22Rv1 (cell line): ENCODE measurements at regions not wholly inside any gene's neighbourhood (a gene's known extent, or its start where the extent isn't known, plus 50 kb on each side); places are given as distances from the start of the nearest gene placed in this dataset.
"Not testable (repeated sequence)": the region's sequence is repeated elsewhere in the genome, so short reads cannot be mapped to it uniquely, and the experiment has no call there.

Source experiments
- H3K27ac ChIP-seq: fragments of 450-650 bp; 2 replicates; pipeline ENCODE4 v1.5.1; 2017
- ZFX ChIP-seq: fragments of 450-650 bp; IDR thresholded peaks from 2 replicates; pipeline ENCODE4 v1.6.1; 2017; ENCODE audit warnings: antibody characterized with exemption, borderline replicate concordance
- TF ChIP-seq, protein P1 (sequence below): fragments of 450-650 bp; IDR thresholded peaks from 2 replicates; pipeline ENCODE4 v1.5.1; 2017; ENCODE audit warnings: mild to moderate bottlenecking

DNA sequence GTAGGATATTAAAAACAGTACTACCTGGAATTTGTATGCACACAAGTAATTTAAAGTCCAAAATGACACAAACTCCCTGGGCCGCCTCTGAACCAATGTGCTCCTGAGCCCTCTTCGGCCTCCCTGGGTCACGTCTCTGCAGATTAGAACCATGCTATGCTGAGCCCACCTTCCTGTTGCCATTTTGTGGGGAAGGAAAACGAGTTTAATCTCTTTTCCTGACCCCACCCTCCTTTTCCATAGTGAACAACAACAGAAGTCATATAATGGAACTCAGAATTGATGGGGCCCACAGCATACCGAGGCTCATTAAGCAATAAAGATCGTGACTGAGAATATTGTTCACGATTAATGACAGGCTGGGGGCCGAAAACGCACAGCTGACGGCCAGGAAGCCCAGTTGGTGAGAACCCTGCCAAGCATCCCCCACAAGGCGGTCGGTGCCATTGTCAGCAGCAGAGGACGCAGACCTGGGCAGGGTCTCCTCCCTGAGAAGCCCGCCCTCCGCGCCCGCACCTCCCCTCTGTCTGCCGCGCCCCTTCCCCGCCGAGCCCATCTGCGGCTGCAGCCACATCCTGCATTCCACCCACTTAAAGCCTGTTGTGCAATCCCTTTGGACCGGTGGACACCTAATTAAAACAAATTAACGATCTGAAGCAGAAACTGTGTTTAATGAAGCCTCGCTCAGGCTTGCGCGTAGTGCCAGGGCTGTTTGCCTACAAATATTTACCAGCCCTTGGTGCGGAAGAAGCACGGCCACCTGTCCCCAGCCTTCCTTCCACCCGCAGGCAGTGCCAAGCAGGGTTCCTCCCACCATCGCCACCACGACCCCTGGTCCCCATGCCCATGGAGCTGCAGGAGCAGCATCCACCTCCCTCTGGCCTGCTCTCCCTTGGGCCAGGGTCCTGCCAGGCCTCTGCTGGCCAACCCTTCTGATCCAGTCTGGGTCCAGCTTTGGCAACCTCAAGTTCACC, 68.1 kb downstream of the DLL1 start:
- TF ChIP-seq, protein P1, sequence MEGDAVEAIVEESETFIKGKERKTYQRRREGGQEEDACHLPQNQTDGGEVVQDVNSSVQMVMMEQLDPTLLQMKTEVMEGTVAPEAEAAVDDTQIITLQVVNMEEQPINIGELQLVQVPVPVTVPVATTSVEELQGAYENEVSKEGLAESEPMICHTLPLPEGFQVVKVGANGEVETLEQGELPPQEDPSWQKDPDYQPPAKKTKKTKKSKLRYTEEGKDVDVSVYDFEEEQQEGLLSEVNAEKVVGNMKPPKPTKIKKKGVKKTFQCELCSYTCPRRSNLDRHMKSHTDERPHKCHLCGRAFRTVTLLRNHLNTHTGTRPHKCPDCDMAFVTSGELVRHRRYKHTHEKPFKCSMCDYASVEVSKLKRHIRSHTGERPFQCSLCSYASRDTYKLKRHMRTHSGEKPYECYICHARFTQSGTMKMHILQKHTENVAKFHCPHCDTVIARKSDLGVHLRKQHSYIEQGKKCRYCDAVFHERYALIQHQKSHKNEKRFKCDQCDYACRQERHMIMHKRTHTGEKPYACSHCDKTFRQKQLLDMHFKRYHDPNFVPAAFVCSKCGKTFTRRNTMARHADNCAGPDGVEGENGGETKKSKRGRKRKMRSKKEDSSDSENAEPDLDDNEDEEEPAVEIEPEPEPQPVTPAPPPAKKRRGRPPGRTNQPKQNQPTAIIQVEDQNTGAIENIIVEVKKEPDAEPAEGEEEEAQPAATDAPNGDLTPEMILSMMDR: no peak
- no peak for TF ChIP-seq ZFX
- no peak overlapping the region for H3K27ac ChIP-seq

DNA sequence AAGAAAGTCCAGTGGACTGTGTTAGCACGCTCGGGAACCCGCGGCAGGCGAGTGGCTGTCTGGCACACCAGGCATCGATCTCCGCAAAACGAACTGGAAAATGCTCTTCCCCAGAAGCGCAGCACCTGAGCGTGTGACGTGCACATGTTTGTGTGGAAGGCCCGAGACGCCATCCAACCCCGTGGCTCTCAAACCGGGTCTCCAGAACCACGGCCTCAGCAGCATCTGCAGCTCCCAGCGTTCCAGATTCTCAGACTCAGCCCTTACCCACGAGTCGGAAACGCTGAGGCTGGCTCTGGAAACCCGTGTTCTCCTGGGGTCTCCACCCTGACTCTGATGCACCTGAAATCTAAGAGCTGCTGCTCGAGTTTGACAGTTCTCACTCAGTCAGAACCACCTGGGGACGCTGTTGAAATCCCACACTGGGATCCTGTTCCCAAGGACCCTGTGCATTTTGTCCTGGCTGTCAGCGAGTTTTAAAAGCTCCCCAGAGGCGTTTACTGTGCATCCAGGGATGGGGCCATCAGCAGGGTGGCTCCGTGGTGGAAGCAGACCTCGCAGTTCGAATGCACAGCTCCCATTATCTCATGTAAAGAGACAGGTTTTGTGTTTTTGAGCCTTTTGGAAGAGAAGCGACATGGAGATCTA, 69.0 kb downstream of the DLL1 start:
- TF ChIP-seq ZFX: no peak
- TF ChIP-seq, protein P1: no peak

DNA sequence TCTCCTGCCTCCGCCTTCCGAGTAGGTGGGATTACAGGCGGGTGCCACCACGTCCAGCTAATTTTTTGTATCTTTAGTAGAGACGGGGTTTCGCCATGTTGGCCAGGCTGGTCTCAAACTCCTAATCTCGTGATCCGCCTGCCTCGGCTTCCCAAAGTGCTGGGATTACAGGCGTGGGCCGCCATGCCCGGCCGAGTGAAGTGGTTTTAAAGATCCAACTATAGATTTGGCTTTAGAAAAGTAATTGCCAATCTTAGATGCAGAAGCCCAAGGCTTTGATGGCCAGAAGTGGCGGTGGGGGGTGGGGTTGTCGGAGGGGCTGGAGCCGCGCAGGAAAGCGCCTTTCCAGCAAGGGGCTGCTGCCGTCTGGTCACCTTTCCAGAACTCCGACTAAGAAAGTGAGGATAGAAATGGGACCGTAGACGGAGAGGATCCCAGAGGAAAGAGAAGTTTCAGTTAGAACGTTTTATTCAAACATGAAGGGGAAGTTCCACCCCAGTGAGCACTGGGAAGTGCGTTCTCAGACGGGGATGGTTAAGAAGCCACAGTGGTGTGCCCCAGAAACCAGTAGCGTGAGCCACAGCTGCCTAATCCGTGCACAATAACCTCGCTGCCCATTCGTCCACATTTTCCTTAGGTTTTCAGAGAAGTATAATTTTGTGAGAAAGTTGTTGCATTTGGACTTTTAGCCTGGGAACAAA, 69.7 kb downstream of the DLL1 start:
- TF ChIP-seq, protein P1: no peak
- no peak for TF ChIP-seq ZFX

More for the DNA sequence above, 69.0 kb downstream of the DLL1 start:
- no peak overlapping the region for H3K27ac ChIP-seq

DNA sequence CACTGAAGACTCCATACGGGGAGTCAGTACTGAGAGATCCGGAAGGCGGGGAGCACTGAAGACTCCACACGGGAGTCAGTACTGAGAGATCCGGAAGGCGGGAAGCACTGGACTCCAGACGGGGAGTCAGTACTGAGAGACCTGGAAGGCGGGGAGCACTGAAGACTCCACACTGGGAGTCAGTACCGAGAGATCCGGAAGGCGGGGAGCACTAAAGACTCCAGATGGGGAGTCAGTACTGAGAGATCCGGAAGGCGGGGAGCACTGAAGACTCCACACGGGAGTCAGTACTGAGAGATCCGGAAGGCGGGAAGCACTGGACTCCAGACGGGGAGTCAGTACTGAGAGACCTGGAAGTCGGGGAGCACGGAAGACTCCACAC, 77.2 kb downstream of the DLL1 start:
- H3K27ac ChIP-seq: not testable (repeated sequence)

More for the DNA sequence above, 69.7 kb downstream of the DLL1 start:
- no peak overlapping the region for H3K27ac ChIP-seq

DNA sequence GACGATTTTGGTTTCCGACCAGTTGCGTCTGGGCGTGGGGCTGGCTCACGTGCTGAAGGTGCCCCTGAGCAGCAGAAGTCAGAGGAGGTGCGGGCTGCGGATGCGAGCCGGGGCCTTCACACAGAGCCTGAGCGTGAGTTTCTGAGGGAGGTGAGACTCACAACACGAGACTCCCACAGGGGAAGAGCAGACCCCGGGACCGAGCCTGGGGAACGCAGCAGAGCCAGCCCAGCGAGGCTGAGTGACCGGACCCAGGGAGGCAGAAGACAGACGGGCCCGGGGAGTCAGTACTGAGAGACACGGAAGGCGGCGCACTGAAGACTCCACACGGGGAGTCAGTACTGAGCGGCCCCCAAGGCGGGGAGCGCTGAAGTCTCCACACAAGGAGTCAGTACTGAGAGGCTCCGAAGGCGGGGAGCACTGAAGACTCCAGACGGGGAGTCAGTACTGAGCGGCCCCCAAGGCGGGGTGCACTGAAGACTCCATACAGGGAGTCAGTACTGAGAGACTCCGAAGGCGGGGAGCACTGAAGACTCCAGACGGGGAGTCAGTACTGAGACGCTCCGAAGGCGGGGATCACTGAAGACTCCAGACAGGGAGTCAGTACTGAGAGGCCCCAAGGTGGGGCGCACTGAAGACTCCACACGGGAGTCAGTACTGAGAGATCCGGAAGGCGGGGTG, 77.8 kb downstream of the DLL1 start:
- TF ChIP-seq ZFX: no peak
- TF ChIP-seq, protein P1: no peak
- no peak overlapping the region for H3K27ac ChIP-seq

DNA sequence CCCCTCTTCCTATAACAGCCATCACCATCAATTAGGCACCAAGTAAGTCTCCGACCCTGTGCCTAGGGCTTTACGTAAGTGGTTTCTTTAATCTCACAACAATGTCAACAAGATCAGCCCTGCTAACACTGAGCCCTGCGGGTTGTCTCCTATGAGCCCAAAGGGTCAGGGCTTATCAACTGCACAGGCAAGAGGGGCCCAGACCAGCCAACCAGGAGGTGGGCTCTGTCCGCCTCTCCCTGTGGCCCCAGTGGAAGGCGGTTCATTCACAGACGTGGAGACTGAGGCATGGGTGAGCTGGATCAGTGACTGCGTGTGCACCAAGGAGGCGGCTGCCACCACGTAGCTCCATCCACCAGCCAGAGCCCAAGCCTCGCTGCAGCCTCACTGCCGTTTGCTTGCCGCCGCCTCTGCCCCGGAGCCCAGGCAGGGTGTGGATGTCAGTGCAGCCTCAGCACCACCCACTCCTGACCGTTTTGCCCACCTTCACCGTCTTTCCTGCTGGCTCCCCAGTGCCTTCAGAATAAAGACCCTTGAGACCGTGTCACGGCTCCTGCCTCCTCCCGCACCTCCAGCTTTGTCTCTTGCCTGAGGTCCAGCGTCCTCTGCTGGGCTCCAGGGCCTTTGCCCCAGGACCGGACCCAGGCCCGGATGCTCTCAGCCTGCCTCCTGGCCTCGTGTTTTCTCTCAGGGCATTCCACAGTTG, 78.7 kb downstream of the DLL1 start:
- no peak overlapping the region for H3K27ac ChIP-seq
- TF ChIP-seq, protein P1: no peak
- no peak for TF ChIP-seq ZFX
